Stimulated activated CD4-positive, alpha-beta T cell treated with anti-CD3 and anti-CD28 coated beads, Interleukin-12 subunit alpha, Interleukin-12 subunit beta, amount 100 ng/mL, for 4 hours (primary cell): ENCODE measurements at regions not wholly inside any gene's neighbourhood (a gene's known extent, or its start where the extent isn't known, plus 50 kb on each side); places are given as distances from the start of the nearest gene placed in this dataset.
"Not testable (repeated sequence)": the region's sequence is repeated elsewhere in the genome, so short reads cannot be mapped to it uniquely, and the experiment has no call there.

Experiments
- DNase-seq: peaks from one replicate; pipeline ENCODE4 v3.0.0-alpha.2; 2020

GRCh38 chr18:2146092-2146491, 425.2 kb downstream of the METTL4 start:
- DNase-seq = no peak

- DNase-seq = no peak
Observed at GRCh38 chr18:2146754-2147153, 424.6 kb downstream of the METTL4 start.

GRCh38 chr18:2147476-2148230, 423.7 kb downstream of the METTL4 start:
- DNase-seq = no peak

GRCh38 chr18:2148823-2149222, 422.5 kb downstream of the METTL4 start:
- no peak for DNase-seq

GRCh38 chr18:2150566-2150965, 420.7 kb downstream of the METTL4 start:
- no peak for DNase-seq

GRCh38 chr18:2154278-2154677, 417.0 kb downstream of the METTL4 start:
- no peak for DNase-seq

- no peak for DNase-seq
Observed at GRCh38 chr18:2164644-2165550, 406.4 kb downstream of the METTL4 start.

- not testable (repeated sequence) for DNase-seq
Observed at GRCh38 chr18:2166876-2167275, 404.4 kb downstream of the METTL4 start.

- no peak for DNase-seq
Observed at GRCh38 chr18:2168022-2168421, 403.3 kb downstream of the METTL4 start.

- no peak for DNase-seq
Observed at GRCh38 chr18:2169656-2170055, 401.6 kb downstream of the METTL4 start.

GRCh38 chr18:2171840-2172625, 399.3 kb downstream of the METTL4 start:
- no peak for DNase-seq

GRCh38 chr18:2172881-2173280, 398.4 kb downstream of the METTL4 start:
- DNase-seq = no peak

- no peak for DNase-seq
Observed at GRCh38 chr18:2173486-2173885, 397.8 kb downstream of the METTL4 start.

GRCh38 chr18:2178036-2178435, 393.3 kb downstream of the METTL4 start:
- DNase-seq = no peak

GRCh38 chr18:2179498-2180183, 391.7 kb downstream of the METTL4 start:
- no peak for DNase-seq

GRCh38 chr18:2180586-2180985, 390.7 kb downstream of the METTL4 start:
- DNase-seq = no peak

- no peak for DNase-seq
Observed at GRCh38 chr18:2183432-2183831, 387.9 kb downstream of the METTL4 start.

GRCh38 chr18:2186967-2187366, 384.3 kb downstream of the METTL4 start:
- no peak for DNase-seq

GRCh38 chr18:2188258-2188657, 383.0 kb downstream of the METTL4 start:
- DNase-seq = no peak

- DNase-seq = no peak
Observed at GRCh38 chr18:2191180-2191790, 380.0 kb downstream of the METTL4 start.

GRCh38 chr18:2192562-2192961, 378.7 kb downstream of the METTL4 start:
- DNase-seq = no peak

GRCh38 chr18:2197946-2198345, 373.4 kb downstream of the METTL4 start:
- no peak for DNase-seq
